ENCODE measurements at regions not wholly inside any gene's neighbourhood (a gene's known extent, or its start where the extent isn't known, plus 50 kb on each side); places are given as distances from the start of the nearest gene placed in this dataset.

- TF ChIP-seq GATA2 (IDR thresholded peaks at IDR 0.05; ENCODE audit: low read depth, low read length) (no peak), GATA3 (IDR thresholded peaks at IDR 0.05; ENCODE audit: low read depth, low read length) (no peak)
Measured at GRCh38 chr5:88540471-88541115, 271.9 kb upstream of the TMEM161B start.
